SK-N-MC (cell line): ENCODE measurements at regions not wholly inside any gene's neighbourhood (a gene's known extent, or its start where the extent isn't known, plus 50 kb on each side); places are given as distances from the start of the nearest gene placed in this dataset.

Experiments used
- EZH2 ChIP-seq: fragments of 200-600 bp; sonication (generic); IDR thresholded peaks from one replicate; pipeline ENCODE4 v1.6.1; 2017; ENCODE audit warnings: antibody characterized with exemption
- POLR2AphosphoS5 ChIP-seq: IDR thresholded peaks from 2 replicates; pipeline ENCODE4 v1.6.1; 2012; ENCODE audit warnings: mild to moderate bottlenecking, low read depth, low read length, borderline replicate concordance

DNA sequence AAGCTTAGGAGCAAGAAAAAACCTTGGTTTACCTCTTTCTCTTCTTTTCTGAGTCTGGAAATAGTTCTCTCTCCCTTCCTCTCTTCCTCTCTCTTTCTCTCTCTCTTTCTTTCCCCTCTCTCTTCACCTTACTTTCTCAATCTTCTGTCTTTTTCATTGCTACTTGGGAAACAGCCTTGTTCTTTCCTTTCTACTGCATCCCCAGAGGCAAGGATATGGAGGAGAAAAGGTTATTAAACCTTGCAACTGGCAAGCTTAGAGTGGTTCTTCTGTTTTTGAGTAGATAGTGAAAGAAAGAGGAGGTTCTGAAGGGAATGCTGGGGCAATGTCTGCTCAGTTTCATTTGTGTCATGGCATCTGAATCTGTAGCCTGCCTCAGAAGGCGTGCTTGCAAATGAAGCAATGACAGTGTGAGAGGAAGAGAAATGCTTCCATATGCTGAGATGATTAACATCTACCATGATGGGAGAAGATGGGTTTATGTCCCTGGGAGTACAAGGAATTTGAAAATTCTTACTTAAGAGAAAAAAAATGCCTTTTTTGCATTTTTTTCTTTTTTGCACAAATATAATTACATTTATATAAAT is 190.6 kb downstream of the CEP135 start:
- TF ChIP-seq POLR2AphosphoS5: no peak
- TF ChIP-seq EZH2: no peak
